PC-3 (cell line): ENCODE measurements at regions not wholly inside any gene's neighbourhood (a gene's known extent, or its start where the extent isn't known, plus 50 kb on each side); places are given as distances from the start of the nearest gene placed in this dataset.

Experiments used
- CTCF ChIP-seq: fragments of 300-600 bp; sonication (generic); conservative IDR thresholded peaks from 2 replicates; pipeline ENCODE4 v1.5.1; 2017; ENCODE audit warnings: antibody characterized with exemption, low read depth, mild to moderate bottlenecking, low read length
- EZH2 ChIP-seq: fragments of 300-600 bp; sonication (generic); IDR thresholded peaks from one replicate; pipeline ENCODE4 v1.6.1; 2017; ENCODE audit warnings: antibody characterized with exemption, mild to moderate bottlenecking, low read length; ENCODE audit not compliant: unreplicated experiment
- EZH2phosphoT487 ChIP-seq: fragments of 300-600 bp; sonication (generic); IDR thresholded peaks from 2 replicates; pipeline ENCODE4 v1.6.1; 2018; ENCODE audit warnings: mild to moderate bottlenecking, antibody characterized with exemption, low read length, borderline replicate concordance

GRCh38 chrX:19202171-19202570 lies 79.9 kb upstream of the ADGRG2 start:
- TF ChIP-seq CTCF: no peak
- no peak for TF ChIP-seq EZH2
- no peak for TF ChIP-seq EZH2phosphoT487
